ENCODE measurements at regions not wholly inside any gene's neighbourhood (a gene's known extent, or its start where the extent isn't known, plus 50 kb on each side); places are given as distances from the start of the nearest gene placed in this dataset.

DNA sequence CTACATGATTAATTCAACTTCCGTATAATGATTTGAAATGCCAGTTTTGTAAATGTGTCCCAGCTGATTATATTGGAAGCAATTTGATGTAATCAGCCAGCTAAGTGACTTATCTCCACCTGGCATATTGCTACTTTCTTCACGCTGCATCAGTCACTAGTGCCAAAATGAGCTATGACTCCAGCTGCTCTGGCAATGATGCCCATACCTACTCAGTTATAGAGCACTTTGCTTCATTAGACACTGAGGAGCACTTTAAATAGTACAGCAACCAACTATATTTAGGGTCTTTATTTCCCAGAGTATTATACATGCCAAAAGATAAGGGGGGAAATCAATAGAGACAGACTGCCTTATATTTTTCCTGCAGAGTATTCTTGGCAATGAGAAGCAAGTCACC lies 67.9 kb upstream of the LIN7A start:
- no peak overlapping the region for H3K18ac ChIP-seq (ENCODE audit: low read depth, low read length)

More for the DNA sequence above, 67.9 kb upstream of the LIN7A start:
- ATAC-seq (ENCODE audit: low read depth) (no peak), DNase-seq (no peak)
- dilution Hi-C loops (cut with HindIII; ENCODE audit: low sequenced_read_pairs, unreplicated experiment) (no loop called here), in situ Hi-C loops (cut with MboI; ENCODE audit: low sequenced_read_pairs) (no loop called here), intact Hi-C loops (cut with micrococcal nuclease) (no loop called here)
- Histone ChIP-seq H2BK20ac (ENCODE audit: low read depth, low read length) (no peak overlapping the region), H3K9me1 (ENCODE audit: insufficient read depth, low read length) (no peaks in the 10 kb centered on the region), H2AK9ac (replicated peaks; ENCODE audit: low read depth, low read length, poor library complexity) (no peak overlapping the region), H3K4me2 (ENCODE audit: low read depth, low read length) (no peak overlapping the region), H3K4me1 (ENCODE audit: control insufficient read depth, insufficient read depth, low read length) (no peaks in the 10 kb centered on the region), H2AK5ac (ENCODE audit: low read depth, low read length) (no peak overlapping the region), H2AFZ (replicated peaks; ENCODE audit: low read length, poor library complexity) (no peak overlapping the region), H2BK120ac (ENCODE audit: low read depth, low read length) (no peak overlapping the region), H4K5ac (ENCODE audit: low read depth, low read length) (no peak overlapping the region), H3K79me1 (ENCODE audit: low read depth in 1 of 2, low read length in 2 of 2) (no peaks in the 10 kb centered on the region), H3K9me3 (ENCODE audit: control insufficient read depth, insufficient read depth, low read length) (no peaks in the 10 kb centered on the region), H3K9ac (ENCODE audit: low read depth, low read length) (no peak overlapping the region), H4K20me1 (ENCODE audit: insufficient read depth, low read length) (no peaks in the 10 kb centered on the region), H3K27me3 (ENCODE audit: control insufficient read depth, insufficient read depth, low read length) (no peaks in the 10 kb centered on the region), H2BK5ac (ENCODE audit: low read depth, low read length, poor library complexity, severe bottlenecking) (no peak overlapping the region), H3K23ac (ENCODE audit: low read depth, low read length) (no peak overlapping the region), H3K27ac (ENCODE audit: insufficient read depth, low read length) (no peak overlapping the region), H3K14ac (replicated peaks; ENCODE audit: low read depth, low read length) (no peak overlapping the region), H4K91ac (ENCODE audit: insufficient read depth, low read depth, low read length) (no peak overlapping the region), H2BK15ac (ENCODE audit: low read depth, low read length) (no peak overlapping the region), H4K8ac (ENCODE audit: low read depth in 2 of 2, low read length in 2 of 2) (no peak overlapping the region), H3K56ac (ENCODE audit: extremely low read depth, insufficient read depth, low read length) (no peak overlapping the region), H3K36me3 (ENCODE audit: control insufficient read depth, insufficient read depth, low read length) (no peaks in the 10 kb centered on the region), H3K4me3 (ENCODE audit: insufficient read depth, low read depth, low read length) (no peak overlapping the region), H3K4ac (ENCODE audit: low read depth, low read length) (no peak overlapping the region)
- CTCF ChIA-PET, result interaction anchor here (0.8 kb wide), 1 partner anchor 123 kb away, joined by 3 read pairs; no protein-coding TSS in a partner anchor
- POLR2A ChIA-PET (ENCODE audit: unreplicated experiment), result interaction anchor here (0.8 kb wide), 1 partner anchor 8 kb away, joined by 3 read pairs; no protein-coding TSS in a partner anchor
- TF ChIP-seq BHLHE40 (IDR thresholded peaks at IDR 0.05; ENCODE audit: low read depth, low read length) (no peak), FOS (IDR thresholded peaks at IDR 0.05; ENCODE audit: low read depth, low read length) (no peak), MXI1 (IDR thresholded peaks at IDR 0.05; ENCODE audit: borderline replicate concordance, low read depth, low read length) (no peak), MAZ (IDR thresholded peaks at IDR 0.05; ENCODE audit: borderline replicate concordance, low read depth, low read length) (no peak), CHD1 (IDR thresholded peaks at IDR 0.05; ENCODE audit: low read depth, low read length) (no peak), NFE2L2 (IDR thresholded peaks at IDR 0.05; ENCODE audit: low read depth, low read length) (no peak), RFX5 (IDR thresholded peaks at IDR 0.05; ENCODE audit: low read depth, low read length) (no peak), SMC3 (IDR thresholded peaks at IDR 0.05; ENCODE audit: low read depth, low read length) (no peak), RAD21 (IDR thresholded peaks at IDR 0.05; ENCODE audit: low read length) (no peak)
- TF ChIP-seq, protein P1, sequence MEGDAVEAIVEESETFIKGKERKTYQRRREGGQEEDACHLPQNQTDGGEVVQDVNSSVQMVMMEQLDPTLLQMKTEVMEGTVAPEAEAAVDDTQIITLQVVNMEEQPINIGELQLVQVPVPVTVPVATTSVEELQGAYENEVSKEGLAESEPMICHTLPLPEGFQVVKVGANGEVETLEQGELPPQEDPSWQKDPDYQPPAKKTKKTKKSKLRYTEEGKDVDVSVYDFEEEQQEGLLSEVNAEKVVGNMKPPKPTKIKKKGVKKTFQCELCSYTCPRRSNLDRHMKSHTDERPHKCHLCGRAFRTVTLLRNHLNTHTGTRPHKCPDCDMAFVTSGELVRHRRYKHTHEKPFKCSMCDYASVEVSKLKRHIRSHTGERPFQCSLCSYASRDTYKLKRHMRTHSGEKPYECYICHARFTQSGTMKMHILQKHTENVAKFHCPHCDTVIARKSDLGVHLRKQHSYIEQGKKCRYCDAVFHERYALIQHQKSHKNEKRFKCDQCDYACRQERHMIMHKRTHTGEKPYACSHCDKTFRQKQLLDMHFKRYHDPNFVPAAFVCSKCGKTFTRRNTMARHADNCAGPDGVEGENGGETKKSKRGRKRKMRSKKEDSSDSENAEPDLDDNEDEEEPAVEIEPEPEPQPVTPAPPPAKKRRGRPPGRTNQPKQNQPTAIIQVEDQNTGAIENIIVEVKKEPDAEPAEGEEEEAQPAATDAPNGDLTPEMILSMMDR (conservative IDR thresholded peaks at IDR 0.05; ENCODE audit: low read depth, low read length), result no peak
- TF ChIP-seq, protein P2, sequence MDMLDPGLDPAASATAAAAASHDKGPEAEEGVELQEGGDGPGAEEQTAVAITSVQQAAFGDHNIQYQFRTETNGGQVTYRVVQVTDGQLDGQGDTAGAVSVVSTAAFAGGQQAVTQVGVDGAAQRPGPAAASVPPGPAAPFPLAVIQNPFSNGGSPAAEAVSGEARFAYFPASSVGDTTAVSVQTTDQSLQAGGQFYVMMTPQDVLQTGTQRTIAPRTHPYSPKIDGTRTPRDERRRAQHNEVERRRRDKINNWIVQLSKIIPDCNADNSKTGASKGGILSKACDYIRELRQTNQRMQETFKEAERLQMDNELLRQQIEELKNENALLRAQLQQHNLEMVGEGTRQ (IDR thresholded peaks at IDR 0.05; ENCODE audit: low read depth, low read length), result no peak
- TF ChIP-seq, protein P3, sequence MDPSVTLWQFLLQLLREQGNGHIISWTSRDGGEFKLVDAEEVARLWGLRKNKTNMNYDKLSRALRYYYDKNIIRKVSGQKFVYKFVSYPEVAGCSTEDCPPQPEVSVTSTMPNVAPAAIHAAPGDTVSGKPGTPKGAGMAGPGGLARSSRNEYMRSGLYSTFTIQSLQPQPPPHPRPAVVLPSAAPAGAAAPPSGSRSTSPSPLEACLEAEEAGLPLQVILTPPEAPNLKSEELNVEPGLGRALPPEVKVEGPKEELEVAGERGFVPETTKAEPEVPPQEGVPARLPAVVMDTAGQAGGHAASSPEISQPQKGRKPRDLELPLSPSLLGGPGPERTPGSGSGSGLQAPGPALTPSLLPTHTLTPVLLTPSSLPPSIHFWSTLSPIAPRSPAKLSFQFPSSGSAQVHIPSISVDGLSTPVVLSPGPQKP (IDR thresholded peaks at IDR 0.05; ENCODE audit: borderline replicate concordance, low read depth, low read length), result no peak
- WGBS, 2 experiments (ENCODE audit: extremely low coverage in 2 of 2, insufficient read length in 1 of 2), result no CpG with 5 or more reads among the region's 2 CpGs
- BruUV-seq (replicated peaks), result no TSS peak
